ENCODE measurements at regions not wholly inside any gene's neighbourhood (a gene's known extent, or its start where the extent isn't known, plus 50 kb on each side); places are given as distances from the start of the nearest gene placed in this dataset.

- TF ChIP-seq CTCF (IDR thresholded peaks at IDR 0.05) (no peak), USF1 (IDR thresholded peaks at IDR 0.05; ENCODE audit: borderline replicate concordance, low read depth) (no peak)
These were observed 351.0 kb downstream of the EN1 start (continued) for GRCh38 chr2:118496467-118496866.

- Histone ChIP-seq H3K9ac (no peak overlapping the region), H3K79me2 (ENCODE audit: insufficient read depth) (no peaks in the 10 kb centered on the region), H3K9me2 (no peaks in the 10 kb centered on the region), H3K27ac (ENCODE audit: low read depth in 2 of 2, low read length in 1 of 2) (no peak overlapping the region), H3K9me3 (no peaks in the 10 kb centered on the region), H4K20me1 (ENCODE audit: insufficient read depth) (no peaks in the 10 kb centered on the region), H3K4me3 (ENCODE audit: low read depth in 2 of 2, low read length in 1 of 2) (no peak overlapping the region), H2AFZ (ENCODE audit: low read depth) (no peak overlapping the region), H3K4me1 (ENCODE audit: control insufficient read depth in 1 of 2, insufficient read depth in 2 of 2, low read depth in 1 of 2, low read length in 1 of 2) (no peaks in the 10 kb centered on the region), H3K36me3 (replicated peaks in 1 of 2; ENCODE audit: control insufficient read depth in 1 of 2, insufficient read depth in 2 of 2, low read length in 1 of 2) (no peaks in the 10 kb centered on the region), H3F3A (replicated peaks; ENCODE audit: insufficient read depth) (no peaks in the 10 kb centered on the region), H3K27me3 (ENCODE audit: insufficient read depth) (no peaks in the 10 kb centered on the region; the same call in 1 of the 2 replicates), H3K4me2 (no peak overlapping the region)
- POLR2A ChIA-PET: no interaction called here
- no peak for DNase-seq
- TF ChIP-seq NFIC (IDR thresholded peaks at IDR 0.05; ENCODE audit: borderline replicate concordance): no peak
- no peak for TF ChIP-seq MEF2A (IDR thresholded peaks at IDR 0.05; ENCODE audit: borderline replicate concordance, low read depth)
- TF ChIP-seq REST (IDR thresholded peaks at IDR 0.05; ENCODE audit: low read depth, low read length): no peak
- no peak for TF ChIP-seq ELF1 (IDR thresholded peaks at IDR 0.05)
- no peak for TF ChIP-seq USF2 (IDR thresholded peaks at IDR 0.05; ENCODE audit: borderline replicate concordance, low read depth, low read length)
- no peak for TF ChIP-seq TCF12 (IDR thresholded peaks at IDR 0.05)
- TF ChIP-seq USF1 (IDR thresholded peaks at IDR 0.05; ENCODE audit: borderline replicate concordance, low read depth): no peak
- TF ChIP-seq EP300 (IDR thresholded peaks at IDR 0.05; ENCODE audit: borderline replicate concordance in 1 of 2, low read depth in 1 of 2, low read length in 1 of 2): no peak
- TF ChIP-seq EZH2phosphoT487 (IDR thresholded peaks at IDR 0.05; ENCODE audit: borderline replicate concordance, low read depth): no peak
- TF ChIP-seq CHD2 (IDR thresholded peaks at IDR 0.05; ENCODE audit: low read length, partially characterized antibody): no peak
- TF ChIP-seq JUND (IDR thresholded peaks at IDR 0.05): no peak
- TF ChIP-seq FOXM1 (IDR thresholded peaks at IDR 0.05; ENCODE audit: low read depth): no peak
- no peak for TF ChIP-seq TEAD4 (IDR thresholded peaks at IDR 0.05; ENCODE audit: borderline replicate concordance, insufficient read depth)
- TF ChIP-seq GATA2 (CRISPR knock-in tag; IDR thresholded peaks at IDR 0.05): no peak
- no peak for TF ChIP-seq FOXJ3 (CRISPR knock-in tag; IDR thresholded peaks at IDR 0.05)
- TF ChIP-seq CTCF (IDR thresholded peaks at IDR 0.05): no peak
- TF ChIP-seq RFX5 (IDR thresholded peaks at IDR 0.05; ENCODE audit: low read length): no peak
- TF ChIP-seq MXI1 (IDR thresholded peaks at IDR 0.05; ENCODE audit: low read depth, low read length): no peak
- TF ChIP-seq SIN3A (IDR thresholded peaks at IDR 0.05; ENCODE audit: borderline replicate concordance, low read depth, low read length): no peak
- no peak for TF ChIP-seq IRF3 (IDR thresholded peaks at IDR 0.05; ENCODE audit: low read depth, low read length)
- WGBS (ENCODE audit: low lambda C conversion rate): 2% methylated on average over 2 of the region's 4 CpGs
- CTCF ChIA-PET: no interaction called here
These were observed 352.2 kb downstream of the EN1 start for GRCh38 chr2:118495290-118495689.
